LNCAP (cell line): ENCODE measurements at regions not wholly inside any gene's neighbourhood (a gene's known extent, or its start where the extent isn't known, plus 50 kb on each side); places are given as distances from the start of the nearest gene placed in this dataset.

ENCODE experiments used
- CTCF ChIP-seq: fragments of 450-650 bp; IDR thresholded peaks from 2 replicates; pipeline ENCODE4 v1.5.1; 2017; ENCODE audit warnings: mild to moderate bottlenecking

- no peak for TF ChIP-seq CTCF
Observed at GRCh38 chr10:44105696-44106095, 279.2 kb downstream of the CXCL12 start.

- no peak for TF ChIP-seq CTCF
Observed at GRCh38 chr10:44102726-44103255, 282.1 kb downstream of the CXCL12 start.

GRCh38 chr10:44101082-44101481 is 283.8 kb downstream of the CXCL12 start:
- TF ChIP-seq CTCF: no peak

- no peak for TF ChIP-seq CTCF
Observed at GRCh38 chr10:44099511-44099910, 285.4 kb downstream of the CXCL12 start.

GRCh38 chr10:44089671-44090070 is 295.2 kb downstream of the CXCL12 start:
- no peak for TF ChIP-seq CTCF

- no peak for TF ChIP-seq CTCF
Observed at GRCh38 chr10:44087403-44087802, 297.5 kb downstream of the CXCL12 start.

- TF ChIP-seq CTCF: no peak
Observed at GRCh38 chr10:44083719-44084400, 301.0 kb downstream of the CXCL12 start.

GRCh38 chr10:44071479-44071878 is 313.4 kb downstream of the CXCL12 start:
- peak; percentile 46; the same call in 1 of the 2 replicates for TF ChIP-seq CTCF
